Ovary (tissue), 3 donors: ENCODE measurements at regions not wholly inside any gene's neighbourhood (a gene's known extent, or its start where the extent isn't known, plus 50 kb on each side); places are given as distances from the start of the nearest gene placed in this dataset.

Experiments
- EP300 ChIP-seq: sonication (generic); formaldehyde crosslinking; IDR thresholded peaks from one replicate; pipeline ENCODE4 v1.6.1; 2017; ENCODE audit warnings: antibody characterized with exemption
- POLR2A ChIP-seq: fragments of 450-650 bp; IDR thresholded peaks from one replicate; pipeline ENCODE4 v1.6.1; 2017; ENCODE audit warnings: antibody characterized with exemption, mild to moderate bottlenecking, moderate library complexity
- TF ChIP-seq, protein P1 (sequence below), 3 donors: fragments of 450-650 bp in 2 of 3; fragments of 200-600 bp in 1 of 3; IDR thresholded peaks; one replicate each; pipeline versions ENCODE4 v1.5.1 to v1.8.0; 2016 to 2022; ENCODE audit warnings: antibody characterized with exemption in 3 of 3, mild to moderate bottlenecking in 1 of 3
- donor health status: DM: no; HTN: no; CAD: no.

DNA sequence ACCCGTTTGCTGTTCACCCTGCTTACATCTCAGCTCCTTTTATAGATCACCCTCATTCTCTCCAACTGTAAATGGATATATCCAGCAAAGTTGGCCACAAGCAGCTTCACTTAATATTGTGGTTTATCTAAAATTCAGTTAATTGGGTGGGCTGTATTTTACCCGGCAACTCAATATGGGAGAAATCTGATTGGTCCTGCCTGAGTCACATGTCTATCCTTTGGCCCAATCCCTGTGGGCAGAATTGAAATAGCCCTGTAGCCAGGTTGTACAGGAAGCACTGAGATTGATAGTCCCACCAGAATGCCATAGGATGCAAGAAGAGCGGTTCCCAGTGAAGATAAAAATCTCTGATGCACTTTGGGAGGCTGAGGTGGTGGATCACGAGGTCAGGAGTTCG lies 73.2 kb downstream of the AIPL1 start:
- TF ChIP-seq, protein P1, sequence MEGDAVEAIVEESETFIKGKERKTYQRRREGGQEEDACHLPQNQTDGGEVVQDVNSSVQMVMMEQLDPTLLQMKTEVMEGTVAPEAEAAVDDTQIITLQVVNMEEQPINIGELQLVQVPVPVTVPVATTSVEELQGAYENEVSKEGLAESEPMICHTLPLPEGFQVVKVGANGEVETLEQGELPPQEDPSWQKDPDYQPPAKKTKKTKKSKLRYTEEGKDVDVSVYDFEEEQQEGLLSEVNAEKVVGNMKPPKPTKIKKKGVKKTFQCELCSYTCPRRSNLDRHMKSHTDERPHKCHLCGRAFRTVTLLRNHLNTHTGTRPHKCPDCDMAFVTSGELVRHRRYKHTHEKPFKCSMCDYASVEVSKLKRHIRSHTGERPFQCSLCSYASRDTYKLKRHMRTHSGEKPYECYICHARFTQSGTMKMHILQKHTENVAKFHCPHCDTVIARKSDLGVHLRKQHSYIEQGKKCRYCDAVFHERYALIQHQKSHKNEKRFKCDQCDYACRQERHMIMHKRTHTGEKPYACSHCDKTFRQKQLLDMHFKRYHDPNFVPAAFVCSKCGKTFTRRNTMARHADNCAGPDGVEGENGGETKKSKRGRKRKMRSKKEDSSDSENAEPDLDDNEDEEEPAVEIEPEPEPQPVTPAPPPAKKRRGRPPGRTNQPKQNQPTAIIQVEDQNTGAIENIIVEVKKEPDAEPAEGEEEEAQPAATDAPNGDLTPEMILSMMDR (IDR thresholded peaks at IDR 0.05), result no peak
- TF ChIP-seq POLR2A (no peak), EP300 (no peak)
